Skeletal muscle tissue (tissue), 3 donors: ENCODE measurements at regions not wholly inside any gene's neighbourhood (a gene's known extent, or its start where the extent isn't known, plus 50 kb on each side); places are given as distances from the start of the nearest gene placed in this dataset.

Experiments
- H3K27ac ChIP-seq: one replicate; pipeline ENCODE4 v1.7.0; 2013; ENCODE audit warnings: mild to moderate bottlenecking, low read depth, low read length, inconsistent platforms
- H3K27me3 ChIP-seq, 3 donors: one replicate each; pipeline ENCODE4 v1.7.0; 2013; ENCODE audit warnings: low read length in 3 of 3; ENCODE audit not compliant: control insufficient read depth in 3 of 3, insufficient read depth in 3 of 3
- H3K36me3 ChIP-seq, 3 donors: one replicate each; pipeline ENCODE4 v1.7.0; 2013; ENCODE audit warnings: low read length in 3 of 3; ENCODE audit not compliant: control insufficient read depth in 3 of 3, insufficient read depth in 3 of 3
- H3K4me1 ChIP-seq, 3 donors: one replicate each; pipeline ENCODE4 v1.7.0; 2013; ENCODE audit warnings: low read length in 3 of 3, mild to moderate bottlenecking in 3 of 3; ENCODE audit not compliant: control insufficient read depth in 3 of 3, insufficient read depth in 3 of 3
- H3K4me3 ChIP-seq, 3 donors: one replicate each; pipeline ENCODE4 v1.7.0; 2013; ENCODE audit warnings: low read length in 3 of 3
- H3K9ac ChIP-seq, 3 donors: one replicate each; pipeline ENCODE4 v1.7.0; 2013; ENCODE audit warnings: low read length in 3 of 3, mild to moderate bottlenecking in 3 of 3, moderate library complexity in 2 of 3, low read depth in 1 of 3
- H3K9me3 ChIP-seq, 3 donors: one replicate each; pipeline ENCODE4 v1.7.0; 2013; ENCODE audit warnings: low read length in 3 of 3; ENCODE audit not compliant: control insufficient read depth in 3 of 3
- donor health status: Osteomylitis.

- Histone ChIP-seq H3K4me1 (no peaks in the 10 kb centered on the region), H3K27ac (no peak overlapping the region), H3K27me3 (no peaks in the 10 kb centered on the region), H3K36me3 (no peaks in the 10 kb centered on the region), H3K9ac (no peak overlapping the region), H3K9me3 (no peaks in the 10 kb centered on the region), H3K4me3 (no peak overlapping the region)
These were observed 339.0 kb upstream of the BOD1L1 start for GRCh38 chr4:13966231-13967195.

DNA sequence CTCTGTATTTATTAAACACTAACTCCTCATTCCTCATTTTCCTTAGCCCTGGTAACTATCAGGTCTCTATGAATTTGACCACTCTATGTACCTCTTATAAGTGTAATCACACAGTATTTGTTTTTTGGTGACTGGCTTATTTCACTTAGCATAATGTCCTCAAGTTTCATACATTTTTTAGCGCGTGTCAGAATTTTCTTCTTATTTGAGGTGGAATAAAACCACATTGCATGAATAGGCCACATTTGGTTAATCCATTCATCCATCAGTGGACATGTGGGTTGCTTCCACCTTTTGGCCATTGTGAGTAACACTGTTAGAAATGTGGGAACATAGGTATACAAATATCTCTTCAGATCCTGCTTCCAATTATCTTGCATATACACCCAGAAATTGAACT lies 341.2 kb upstream of the BOD1L1 start:
- H3K36me3 ChIP-seq: no peaks in the 10 kb centered on the region
- H3K4me1 ChIP-seq: no peaks in the 10 kb centered on the region
- H3K4me3 ChIP-seq: no peak overlapping the region
- no peak overlapping the region for H3K9ac ChIP-seq
- H3K9me3 ChIP-seq: no peaks in the 10 kb centered on the region
- H3K27me3 ChIP-seq: no peaks in the 10 kb centered on the region
- no peak overlapping the region for H3K27ac ChIP-seq

- Histone ChIP-seq H3K27me3 (no peaks in the 10 kb centered on the region), H3K36me3 (no peaks in the 10 kb centered on the region), H3K27ac (no peak overlapping the region), H3K9me3 (no peaks in the 10 kb centered on the region), H3K9ac (no peak overlapping the region), H3K4me1 (no peaks in the 10 kb centered on the region), H3K4me3 (no peak overlapping the region)
These were observed 342.8 kb upstream of the BOD1L1 start for GRCh38 chr4:13970349-13970748.

GRCh38 chr4:13977746-13978145 lies 350.2 kb upstream of the BOD1L1 start:
- Histone ChIP-seq H3K27ac (no peak overlapping the region), H3K4me1 (no peaks in the 10 kb centered on the region), H3K9ac (no peak overlapping the region), H3K36me3 (no peaks in the 10 kb centered on the region), H3K4me3 (no peak overlapping the region), H3K9me3 (no peaks in the 10 kb centered on the region), H3K27me3 (no peaks in the 10 kb centered on the region)

DNA sequence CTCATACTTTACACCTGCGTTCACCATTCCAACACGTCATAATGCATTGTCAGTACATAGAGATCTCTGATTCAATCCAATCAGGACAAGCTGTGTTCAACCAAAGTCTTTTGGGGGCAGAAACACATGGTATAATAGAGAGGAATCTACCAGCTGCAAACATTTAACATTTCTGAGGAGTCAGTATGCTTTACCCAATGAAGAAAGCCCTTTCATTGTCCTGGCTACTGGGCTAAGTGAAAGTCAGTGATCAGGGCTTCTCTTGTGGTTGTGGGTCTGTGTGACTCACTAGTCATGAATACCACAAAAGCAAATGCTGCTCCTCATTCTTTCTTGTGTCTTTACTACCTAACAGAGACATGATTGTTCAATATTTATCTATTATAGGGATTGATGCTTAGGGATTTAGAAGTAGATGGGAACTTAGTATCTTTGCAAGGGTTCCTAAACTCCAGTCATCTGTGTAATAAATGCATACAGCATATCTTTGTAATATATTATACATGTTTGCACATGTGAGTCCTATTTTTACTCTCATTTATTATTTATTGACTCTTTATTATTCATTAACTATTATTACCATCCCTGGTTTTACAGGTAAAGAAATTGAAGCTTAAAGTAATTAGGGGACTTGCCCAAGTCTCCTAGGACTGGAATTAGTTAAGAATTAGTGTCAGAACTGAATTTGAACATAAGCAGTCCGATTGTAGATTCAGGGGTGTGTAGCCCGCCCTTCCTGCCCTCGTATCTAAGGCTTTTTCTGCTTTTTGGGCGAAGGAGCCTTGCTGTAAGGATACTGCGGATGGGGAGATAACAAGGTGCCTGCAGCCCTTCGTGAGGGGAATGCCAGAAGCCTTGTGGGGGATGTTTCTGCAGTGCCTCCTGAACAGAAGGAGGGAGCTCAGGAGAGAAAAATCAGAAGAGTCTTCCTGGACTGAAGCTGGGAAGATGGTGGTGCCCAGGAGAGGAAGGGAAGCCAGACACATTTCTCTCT lies 353.1 kb upstream of the BOD1L1 start:
- Histone ChIP-seq H3K9me3 (no peaks in the 10 kb centered on the region), H3K4me3 (no peak overlapping the region), H3K4me1 (no peaks in the 10 kb centered on the region), H3K9ac (no peak overlapping the region), H3K27ac (no peak overlapping the region), H3K36me3 (no peaks in the 10 kb centered on the region), H3K27me3 (no peaks in the 10 kb centered on the region)

GRCh38 chr4:13981499-13981898 lies 354.0 kb upstream of the BOD1L1 start:
- Histone ChIP-seq H3K36me3 (no peaks in the 10 kb centered on the region), H3K9ac (no peak overlapping the region), H3K27me3 (no peaks in the 10 kb centered on the region), H3K27ac (no peak overlapping the region), H3K4me3 (no peak overlapping the region), H3K9me3 (no peaks in the 10 kb centered on the region), H3K4me1 (no peaks in the 10 kb centered on the region)

DNA sequence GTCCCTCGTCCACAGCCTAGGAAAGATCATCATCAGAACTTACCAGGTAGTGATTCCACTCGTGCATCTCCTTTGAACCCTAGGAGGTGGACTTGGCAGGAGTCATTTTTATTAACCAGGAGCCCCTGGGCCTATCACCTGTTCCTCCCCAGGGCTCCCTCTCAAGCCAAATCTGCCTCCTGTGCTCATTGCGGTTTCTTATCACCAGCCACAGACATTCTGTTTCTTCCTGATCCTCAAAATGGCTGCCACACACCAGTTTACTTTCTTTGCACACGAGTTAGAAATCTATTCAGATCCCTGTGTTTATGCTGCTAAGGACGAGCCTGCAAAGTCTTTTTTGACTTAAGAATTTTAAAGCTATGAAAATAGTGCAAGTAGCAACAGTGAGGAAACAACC lies 354.5 kb upstream of the BOD1L1 start:
- Histone ChIP-seq H3K9ac (no peak overlapping the region), H3K27ac (no peak overlapping the region), H3K4me1 (no peaks in the 10 kb centered on the region)

DNA sequence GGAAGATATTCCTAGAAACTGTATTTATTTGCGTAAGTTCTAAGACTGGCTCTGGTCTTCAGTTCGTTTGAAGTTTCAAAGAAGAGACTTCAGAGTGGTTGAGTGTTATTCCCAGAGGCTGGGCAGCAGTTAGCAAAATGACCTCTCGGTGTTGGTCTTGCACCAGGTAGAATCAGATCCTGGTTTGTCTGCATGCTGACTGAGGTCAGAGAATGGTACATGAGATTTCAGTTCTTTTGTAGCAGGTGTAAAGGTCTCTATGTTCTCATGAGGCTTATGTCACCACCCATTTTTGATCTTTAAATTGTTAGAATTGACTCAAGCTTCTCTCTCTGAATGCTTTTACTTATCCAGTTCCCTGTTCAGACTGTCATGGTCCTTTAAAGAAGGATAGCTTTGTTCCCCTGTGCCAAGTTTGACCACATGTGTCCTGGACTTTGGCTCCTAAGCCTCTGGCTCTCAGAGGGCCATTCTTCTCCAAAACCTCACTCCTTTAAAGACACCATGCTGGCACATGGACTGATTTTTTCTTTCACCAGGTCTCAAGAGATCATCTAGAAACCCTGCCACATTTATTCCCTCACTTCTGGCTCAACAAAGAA lies 355.8 kb upstream of the BOD1L1 start:
- H3K36me3 ChIP-seq: no peaks in the 10 kb centered on the region
- no peaks in the 10 kb centered on the region for H3K9me3 ChIP-seq
- no peak overlapping the region for H3K4me3 ChIP-seq
- no peak overlapping the region for H3K9ac ChIP-seq
- no peaks in the 10 kb centered on the region for H3K4me1 ChIP-seq
- H3K27ac ChIP-seq: no peak overlapping the region
- H3K27me3 ChIP-seq: no peaks in the 10 kb centered on the region

More for the DNA sequence above, 354.5 kb upstream of the BOD1L1 start:
- Histone ChIP-seq H3K9me3 (no peaks in the 10 kb centered on the region), H3K27me3 (no peaks in the 10 kb centered on the region), H3K4me3 (no peak overlapping the region), H3K36me3 (no peaks in the 10 kb centered on the region)

DNA sequence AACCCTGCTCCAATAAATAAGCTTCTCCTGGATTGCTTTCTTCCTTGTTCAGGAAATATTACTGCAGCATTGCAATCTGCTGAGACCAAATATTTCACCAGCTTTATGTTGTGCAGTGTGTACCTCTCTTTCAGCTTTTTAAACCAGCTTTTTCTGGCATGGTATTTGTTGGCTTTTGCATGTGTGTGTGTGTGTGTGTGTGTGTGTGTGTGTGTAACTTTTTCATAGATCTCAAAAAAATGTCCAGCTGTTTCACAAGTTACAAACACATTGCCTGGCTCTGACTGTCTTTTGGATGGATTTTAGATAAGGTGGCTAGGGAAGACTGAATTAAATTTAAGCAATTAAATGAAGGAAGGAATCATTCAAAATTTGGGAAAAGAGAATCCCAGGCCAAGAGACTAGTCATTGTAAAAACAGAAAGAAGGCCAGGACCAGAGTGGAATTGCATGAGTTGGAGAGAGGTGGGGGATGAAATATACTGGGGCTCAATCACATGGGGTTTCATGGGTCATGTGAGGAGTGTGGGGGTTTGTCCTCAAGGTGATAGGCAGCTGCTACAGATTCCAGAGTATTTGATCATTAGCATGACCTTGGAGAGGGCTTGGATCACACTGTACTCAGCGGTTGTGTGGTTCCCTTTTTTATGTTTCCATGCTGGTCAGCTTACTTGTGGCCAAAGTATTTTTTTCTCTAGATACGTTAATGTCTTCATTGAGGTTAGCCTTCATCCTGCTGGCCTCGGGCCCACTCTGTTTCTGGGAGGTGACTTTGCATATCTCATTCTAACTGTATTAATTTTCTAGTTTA lies 357.7 kb upstream of the BOD1L1 start:
- H3K4me3 ChIP-seq: no peak overlapping the region
- H3K4me1 ChIP-seq: no peaks in the 10 kb centered on the region
- no peaks in the 10 kb centered on the region for H3K27me3 ChIP-seq
- H3K9ac ChIP-seq: no peak overlapping the region
- H3K9me3 ChIP-seq: no peaks in the 10 kb centered on the region
- no peaks in the 10 kb centered on the region for H3K36me3 ChIP-seq
- H3K27ac ChIP-seq: no peak overlapping the region
